ENCODE measurements at regions not wholly inside any gene's neighbourhood (a gene's known extent, or its start where the extent isn't known, plus 50 kb on each side); places are given as distances from the start of the nearest gene placed in this dataset.

GRCh38 chr7:112554591-112554990 lies 73.8 kb downstream of the LSMEM1 start:
- H3K36me3 ChIP-seq = no peaks in the 10 kb centered on the region
- no peaks in the 10 kb centered on the region for H3K9me3 ChIP-seq
- H3K27ac ChIP-seq = no peak overlapping the region
- H3K4me3 ChIP-seq = no peak overlapping the region
- no peaks in the 10 kb centered on the region for H3K4me1 ChIP-seq
- no peak for TF ChIP-seq POLR2AphosphoS5 (IDR thresholded peaks at IDR 0.05)
- no peak for TF ChIP-seq EP300 (IDR thresholded peaks at IDR 0.05)
- TF ChIP-seq CTCF (IDR thresholded peaks at IDR 0.05) = no peak
- TF ChIP-seq POLR2A (IDR thresholded peaks at IDR 0.05) = no peak
- ATAC-seq = no peak
- no peaks in the 10 kb centered on the region for H3K27me3 ChIP-seq

- WGBS, 2 donors (ENCODE audit: low coverage in 1 of 2) = 83% methylated on average over 1 of the region's 1 CpG; no CpG with 5 or more reads in 1 of the 2 donors
- no peak overlapping the region for H3K4me3 ChIP-seq
- no peak for ATAC-seq
- H3K27ac ChIP-seq = no peak overlapping the region
- no peak for TF ChIP-seq POLR2A (IDR thresholded peaks at IDR 0.05)
- no peak for TF ChIP-seq EP300 (IDR thresholded peaks at IDR 0.05)
- TF ChIP-seq POLR2AphosphoS5 (IDR thresholded peaks at IDR 0.05) = no peak
- TF ChIP-seq CTCF (IDR thresholded peaks at IDR 0.05) = no peak
- H3K4me1 ChIP-seq = no peaks in the 10 kb centered on the region
- H3K36me3 ChIP-seq = no peaks in the 10 kb centered on the region
- no peaks in the 10 kb centered on the region for H3K27me3 ChIP-seq
- H3K9me3 ChIP-seq = no peaks in the 10 kb centered on the region
Measured at GRCh38 chr7:112556633-112557032, 75.8 kb downstream of the LSMEM1 start.

GRCh38 chr7:112566442-112567324 lies 85.9 kb downstream of the LSMEM1 start:
- Histone ChIP-seq H3K9me3 (no peaks in the 10 kb centered on the region), H3K27me3 (no peaks in the 10 kb centered on the region), H3K4me3 (no peak overlapping the region), H3K36me3 (no peaks in the 10 kb centered on the region), H3K4me1 (no peaks in the 10 kb centered on the region), H3K27ac (no peak overlapping the region)
- TF ChIP-seq EP300 (IDR thresholded peaks at IDR 0.05) (no peak), CTCF (IDR thresholded peaks at IDR 0.05) (no peak), POLR2A (IDR thresholded peaks at IDR 0.05) (no peak), POLR2AphosphoS5 (IDR thresholded peaks at IDR 0.05) (no peak)
- WGBS, 2 donors (ENCODE audit: low coverage in 1 of 2) = 34 to 67% methylated on average over 8 of the region's 8 CpGs
- no peak for ATAC-seq

DNA sequence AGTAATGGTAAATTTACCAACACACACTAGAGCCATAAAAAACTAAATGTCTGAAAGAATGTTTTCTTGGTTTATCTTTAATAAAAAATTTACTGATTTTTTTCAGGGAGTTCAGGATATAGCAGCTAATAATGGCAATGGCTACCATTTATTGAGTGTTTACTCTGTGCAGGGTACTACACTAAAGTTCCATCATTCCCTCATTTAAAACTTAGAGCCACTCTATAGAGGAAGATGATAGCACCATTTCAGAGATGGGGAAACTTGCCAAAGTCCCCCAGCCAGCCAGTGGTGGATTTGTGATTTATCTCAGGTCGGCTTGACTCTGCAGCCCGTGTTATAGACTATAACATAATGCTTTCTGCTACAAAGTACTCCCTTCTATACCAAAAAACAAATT lies 86.6 kb downstream of the LSMEM1 start:
- Histone ChIP-seq H3K4me1 (no peaks in the 10 kb centered on the region), H3K4me3 (no peak overlapping the region), H3K27me3 (no peaks in the 10 kb centered on the region), H3K27ac (no peak overlapping the region), H3K36me3 (no peaks in the 10 kb centered on the region), H3K9me3 (no peaks in the 10 kb centered on the region)
- no peak for TF ChIP-seq POLR2A (IDR thresholded peaks at IDR 0.05)
- no peak for TF ChIP-seq CTCF (IDR thresholded peaks at IDR 0.05)
- no peak for TF ChIP-seq EP300 (IDR thresholded peaks at IDR 0.05)
- TF ChIP-seq POLR2AphosphoS5 (IDR thresholded peaks at IDR 0.05) = no peak
- 65 to 83% methylated on average over 2 of the region's 2 CpGs for WGBS, 2 donors (ENCODE audit: low coverage in 1 of 2)
- ATAC-seq = no peak
